Liver (tissue), 3 donors: ENCODE measurements at regions not wholly inside any gene's neighbourhood (a gene's known extent, or its start where the extent isn't known, plus 50 kb on each side); places are given as distances from the start of the nearest gene placed in this dataset.
"Not testable (repeated sequence)": the region's sequence is repeated elsewhere in the genome, so short reads cannot be mapped to it uniquely, and the experiment has no call there.

Experiments
- FOXA1 ChIP-seq: IDR thresholded peaks from 2 replicates; pipeline ENCODE4 v1.6.1; 2016; ENCODE audit warnings: antibody characterized with exemption
- GABPA ChIP-seq, 2 donors: IDR thresholded peaks in 1 of 2; conservative IDR thresholded peaks in 1 of 2; 2 replicates each; pipeline ENCODE4 v1.6.1; 2016; ENCODE audit warnings: antibody characterized with exemption in 2 of 2, mild to moderate bottlenecking in 1 of 2, moderate library complexity in 1 of 2
- JUND ChIP-seq, 2 donors: IDR thresholded peaks; 2 replicates each; pipeline ENCODE4 v1.6.1; 2016; ENCODE audit warnings: antibody characterized with exemption in 2 of 2
- NR2F2 ChIP-seq: IDR thresholded peaks from 2 replicates; pipeline ENCODE4 v1.6.1; 2016; ENCODE audit warnings: antibody characterized with exemption
- RAD21 ChIP-seq, 2 donors: IDR thresholded peaks; 2 replicates each; pipeline ENCODE4 v1.6.1; 2016; ENCODE audit warnings: antibody characterized with exemption in 2 of 2, mild to moderate bottlenecking in 2 of 2
- TAF1 ChIP-seq: conservative IDR thresholded peaks from 2 replicates; pipeline ENCODE4 v1.6.1; 2016; ENCODE audit warnings: antibody characterized with exemption, mild to moderate bottlenecking
- YY1 ChIP-seq: IDR thresholded peaks from 2 replicates; pipeline ENCODE4 v1.6.1; 2016; ENCODE audit warnings: antibody characterized with exemption, mild to moderate bottlenecking
- TF ChIP-seq, protein P1 (sequence below): fragments of 150-350 bp; IDR thresholded peaks from 2 replicates; pipeline ENCODE4 v1.5.1; 2017; ENCODE audit warnings: improper control_type of control experiment, low read depth, low read length; ENCODE audit not compliant: missing input control
- TF ChIP-seq, protein P2 (sequence below): IDR thresholded peaks from 2 replicates; pipeline ENCODE4 v1.6.1; 2016; ENCODE audit warnings: antibody characterized with exemption, mild to moderate bottlenecking
- TF ChIP-seq, protein P3 (sequence below): IDR thresholded peaks from 2 replicates; pipeline ENCODE4 v1.6.1; 2016; ENCODE audit warnings: antibody characterized with exemption
- TF ChIP-seq, protein P4 (sequence below): IDR thresholded peaks from 2 replicates; pipeline ENCODE4 v1.6.1; 2016; ENCODE audit warnings: antibody characterized with exemption
- TF ChIP-seq, protein P5 (sequence below): IDR thresholded peaks from 2 replicates; pipeline ENCODE4 v1.6.1; 2016; ENCODE audit warnings: antibody characterized with exemption
- donor health status: healthy.
- donor health status: healthy.

DNA sequence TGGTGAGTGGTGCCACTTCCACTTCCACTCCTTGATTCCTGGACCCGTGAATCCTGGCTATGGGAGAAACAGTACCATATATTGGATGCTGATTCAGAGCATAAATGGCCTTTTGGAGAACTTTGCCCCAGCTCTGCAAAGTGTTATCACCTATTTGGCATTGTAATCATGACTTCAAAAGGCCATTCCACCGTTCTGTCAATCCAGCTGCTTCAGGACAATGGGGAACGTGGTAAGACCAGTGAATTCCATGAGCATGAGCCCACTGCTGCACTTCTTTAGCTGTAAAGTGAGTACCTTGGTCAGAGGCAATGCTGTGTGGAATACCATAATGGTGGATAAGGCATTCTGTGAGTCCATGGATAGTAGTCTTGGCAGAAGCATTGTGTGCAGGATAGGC is 273.8 kb downstream of the C12orf75 start:
- TF ChIP-seq, protein P1, sequence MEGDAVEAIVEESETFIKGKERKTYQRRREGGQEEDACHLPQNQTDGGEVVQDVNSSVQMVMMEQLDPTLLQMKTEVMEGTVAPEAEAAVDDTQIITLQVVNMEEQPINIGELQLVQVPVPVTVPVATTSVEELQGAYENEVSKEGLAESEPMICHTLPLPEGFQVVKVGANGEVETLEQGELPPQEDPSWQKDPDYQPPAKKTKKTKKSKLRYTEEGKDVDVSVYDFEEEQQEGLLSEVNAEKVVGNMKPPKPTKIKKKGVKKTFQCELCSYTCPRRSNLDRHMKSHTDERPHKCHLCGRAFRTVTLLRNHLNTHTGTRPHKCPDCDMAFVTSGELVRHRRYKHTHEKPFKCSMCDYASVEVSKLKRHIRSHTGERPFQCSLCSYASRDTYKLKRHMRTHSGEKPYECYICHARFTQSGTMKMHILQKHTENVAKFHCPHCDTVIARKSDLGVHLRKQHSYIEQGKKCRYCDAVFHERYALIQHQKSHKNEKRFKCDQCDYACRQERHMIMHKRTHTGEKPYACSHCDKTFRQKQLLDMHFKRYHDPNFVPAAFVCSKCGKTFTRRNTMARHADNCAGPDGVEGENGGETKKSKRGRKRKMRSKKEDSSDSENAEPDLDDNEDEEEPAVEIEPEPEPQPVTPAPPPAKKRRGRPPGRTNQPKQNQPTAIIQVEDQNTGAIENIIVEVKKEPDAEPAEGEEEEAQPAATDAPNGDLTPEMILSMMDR = not testable (repeated sequence)
- not testable (repeated sequence) for TF ChIP-seq RAD21 (IDR thresholded peaks at IDR 0.05); FOXA1; YY1; JUND (IDR thresholded peaks at IDR 0.05); GABPA (IDR thresholded peaks at IDR 0.05 in 1 of 2, conservative IDR thresholded peaks at IDR 0.05 in 1 of 2); NR2F2; TAF1
- TF ChIP-seq, protein P2, sequence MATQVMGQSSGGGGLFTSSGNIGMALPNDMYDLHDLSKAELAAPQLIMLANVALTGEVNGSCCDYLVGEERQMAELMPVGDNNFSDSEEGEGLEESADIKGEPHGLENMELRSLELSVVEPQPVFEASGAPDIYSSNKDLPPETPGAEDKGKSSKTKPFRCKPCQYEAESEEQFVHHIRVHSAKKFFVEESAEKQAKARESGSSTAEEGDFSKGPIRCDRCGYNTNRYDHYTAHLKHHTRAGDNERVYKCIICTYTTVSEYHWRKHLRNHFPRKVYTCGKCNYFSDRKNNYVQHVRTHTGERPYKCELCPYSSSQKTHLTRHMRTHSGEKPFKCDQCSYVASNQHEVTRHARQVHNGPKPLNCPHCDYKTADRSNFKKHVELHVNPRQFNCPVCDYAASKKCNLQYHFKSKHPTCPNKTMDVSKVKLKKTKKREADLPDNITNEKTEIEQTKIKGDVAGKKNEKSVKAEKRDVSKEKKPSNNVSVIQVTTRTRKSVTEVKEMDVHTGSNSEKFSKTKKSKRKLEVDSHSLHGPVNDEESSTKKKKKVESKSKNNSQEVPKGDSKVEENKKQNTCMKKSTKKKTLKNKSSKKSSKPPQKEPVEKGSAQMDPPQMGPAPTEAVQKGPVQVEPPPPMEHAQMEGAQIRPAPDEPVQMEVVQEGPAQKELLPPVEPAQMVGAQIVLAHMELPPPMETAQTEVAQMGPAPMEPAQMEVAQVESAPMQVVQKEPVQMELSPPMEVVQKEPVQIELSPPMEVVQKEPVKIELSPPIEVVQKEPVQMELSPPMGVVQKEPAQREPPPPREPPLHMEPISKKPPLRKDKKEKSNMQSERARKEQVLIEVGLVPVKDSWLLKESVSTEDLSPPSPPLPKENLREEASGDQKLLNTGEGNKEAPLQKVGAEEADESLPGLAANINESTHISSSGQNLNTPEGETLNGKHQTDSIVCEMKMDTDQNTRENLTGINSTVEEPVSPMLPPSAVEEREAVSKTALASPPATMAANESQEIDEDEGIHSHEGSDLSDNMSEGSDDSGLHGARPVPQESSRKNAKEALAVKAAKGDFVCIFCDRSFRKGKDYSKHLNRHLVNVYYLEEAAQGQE = not testable (repeated sequence)
- TF ChIP-seq, protein P3, sequence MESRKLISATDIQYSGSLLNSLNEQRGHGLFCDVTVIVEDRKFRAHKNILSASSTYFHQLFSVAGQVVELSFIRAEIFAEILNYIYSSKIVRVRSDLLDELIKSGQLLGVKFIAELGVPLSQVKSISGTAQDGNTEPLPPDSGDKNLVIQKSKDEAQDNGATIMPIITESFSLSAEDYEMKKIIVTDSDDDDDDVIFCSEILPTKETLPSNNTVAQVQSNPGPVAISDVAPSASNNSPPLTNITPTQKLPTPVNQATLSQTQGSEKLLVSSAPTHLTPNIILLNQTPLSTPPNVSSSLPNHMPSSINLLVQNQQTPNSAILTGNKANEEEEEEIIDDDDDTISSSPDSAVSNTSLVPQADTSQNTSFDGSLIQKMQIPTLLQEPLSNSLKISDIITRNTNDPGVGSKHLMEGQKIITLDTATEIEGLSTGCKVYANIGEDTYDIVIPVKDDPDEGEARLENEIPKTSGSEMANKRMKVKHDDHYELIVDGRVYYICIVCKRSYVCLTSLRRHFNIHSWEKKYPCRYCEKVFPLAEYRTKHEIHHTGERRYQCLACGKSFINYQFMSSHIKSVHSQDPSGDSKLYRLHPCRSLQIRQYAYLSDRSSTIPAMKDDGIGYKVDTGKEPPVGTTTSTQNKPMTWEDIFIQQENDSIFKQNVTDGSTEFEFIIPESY = not testable (repeated sequence)
- TF ChIP-seq, protein P4, sequence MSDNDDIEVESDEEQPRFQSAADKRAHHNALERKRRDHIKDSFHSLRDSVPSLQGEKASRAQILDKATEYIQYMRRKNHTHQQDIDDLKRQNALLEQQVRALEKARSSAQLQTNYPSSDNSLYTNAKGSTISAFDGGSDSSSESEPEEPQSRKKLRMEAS = not testable (repeated sequence)
- TF ChIP-seq, protein P5, sequence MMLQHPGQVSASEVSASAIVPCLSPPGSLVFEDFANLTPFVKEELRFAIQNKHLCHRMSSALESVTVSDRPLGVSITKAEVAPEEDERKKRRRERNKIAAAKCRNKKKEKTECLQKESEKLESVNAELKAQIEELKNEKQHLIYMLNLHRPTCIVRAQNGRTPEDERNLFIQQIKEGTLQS = not testable (repeated sequence)
